Right ventricle myocardium inferior (tissue), 1 donor: ENCODE measurements at regions not wholly inside any gene's neighbourhood (a gene's known extent, or its start where the extent isn't known, plus 50 kb on each side); places are given as distances from the start of the nearest gene placed in this dataset.
"Not testable (repeated sequence)": the region's sequence is repeated elsewhere in the genome, so short reads cannot be mapped to it uniquely, and the experiment has no call there.

ENCODE experiments used
- ATAC-seq: fragments of 200-7000 bp; cut with Tn5 transposase; one replicate; pipeline ENCODE4 v1.9.1; 2020; ENCODE audit warnings: mild to moderate bottlenecking, moderate library complexity
- DNase-seq: peaks from one replicate; pipeline ENCODE4 v3.0.0; 2021; ENCODE audit errors: missing footprints
- intact Hi-C: fragments of 100-400 bp; cut with DNase I; formaldehyde crosslinking; loops from one replicate; pipeline ENCODE4 v1.11.0; 2022
- donor health status: DM: no; HTN: yes; CAD: no; lungs with severe emphysema.

- DNase-seq (no peak), ATAC-seq (no peak)
- intact Hi-C loops, result loop anchor here (5.0 kb wide), 1 partner anchor 92 kb away; no protein-coding TSS in a partner anchor
Measured at GRCh38 chr17:34424814-34425491, 61.9 kb upstream of the CCL1 start.

GRCh38 chr17:34423978-34424813, 61.2 kb upstream of the CCL1 start:
- intact Hi-C loops, result loop anchor here (5.0 kb wide), 1 partner anchor 93 kb away; no protein-coding TSS in a partner anchor
- DNase-seq (no peak), ATAC-seq (no peak)

GRCh38 chr17:34423315-34423714, 60.3 kb upstream of the CCL1 start:
- ATAC-seq, DNase-seq: not testable (repeated sequence)
- intact Hi-C loops, result loop anchor here (5.0 kb wide), 1 partner anchor 94 kb away; no protein-coding TSS in a partner anchor

GRCh38 chr17:34420900-34421299, 57.9 kb upstream of the CCL1 start:
- intact Hi-C loops, result loop anchor here (1.0 to 5.0 kb wide), 3 partner anchors 96 to 698 kb away; partner anchors contain the start of gene RAD51D
- DNase-seq (no peak), ATAC-seq (no peak)

DNA sequence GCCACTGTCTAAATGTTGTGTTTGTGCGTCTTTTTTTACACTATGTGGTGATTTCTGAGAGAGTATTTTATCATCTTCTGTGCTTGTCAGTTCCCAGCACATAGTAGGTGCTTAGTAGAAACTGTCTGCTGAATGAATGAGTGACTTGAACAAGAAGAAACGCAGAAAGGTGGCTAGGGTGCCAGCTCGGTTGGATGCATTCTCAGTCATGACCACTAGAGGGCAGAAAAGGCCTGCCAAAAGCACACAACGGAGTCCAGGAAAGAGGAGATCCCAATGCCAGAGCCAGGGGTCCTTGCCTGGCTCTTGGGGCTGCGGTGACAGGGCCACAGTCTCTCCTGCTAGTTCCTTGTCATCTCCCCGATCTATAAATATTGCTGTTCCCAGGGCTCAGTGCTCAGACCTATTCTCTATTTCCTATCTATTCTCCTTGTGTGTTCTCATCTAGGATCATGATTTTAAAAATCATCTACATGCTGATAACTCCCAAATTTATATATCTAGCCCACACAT, 57.3 kb upstream of the CCL1 start:
- intact Hi-C loops, result loop anchor here (1.0 to 5.0 kb wide), 3 partner anchors 97 to 699 kb away; partner anchors contain the start of gene RAD51D
- DNase-seq (no peak), ATAC-seq (no peak)

GRCh38 chr17:34416116-34416515, 53.1 kb upstream of the CCL1 start:
- no peak for DNase-seq
- no peak for ATAC-seq
- intact Hi-C loops, result no loop called here

DNA sequence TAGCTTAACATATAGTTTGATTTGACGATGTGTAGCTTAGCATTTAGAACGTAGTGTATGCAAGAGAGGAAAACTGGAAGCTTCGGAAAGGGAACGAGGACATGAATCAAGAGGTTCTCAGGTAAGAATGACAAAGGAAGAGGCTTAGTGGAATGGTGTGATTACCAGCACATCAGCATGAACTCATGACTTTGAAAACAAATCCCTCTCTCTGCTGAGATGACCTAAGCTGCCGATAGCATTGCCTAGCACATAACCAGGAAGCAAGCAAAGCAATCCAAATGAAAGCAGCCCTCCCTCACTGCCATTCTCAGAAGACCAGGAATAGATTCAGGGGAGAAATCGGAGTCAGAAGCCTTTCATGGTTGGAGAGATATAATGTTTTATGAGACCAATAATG, 51.3 kb upstream of the CCL1 start:
- DNase-seq, result no peak
- intact Hi-C loops, result no loop called here
- ATAC-seq, result no peak

DNA sequence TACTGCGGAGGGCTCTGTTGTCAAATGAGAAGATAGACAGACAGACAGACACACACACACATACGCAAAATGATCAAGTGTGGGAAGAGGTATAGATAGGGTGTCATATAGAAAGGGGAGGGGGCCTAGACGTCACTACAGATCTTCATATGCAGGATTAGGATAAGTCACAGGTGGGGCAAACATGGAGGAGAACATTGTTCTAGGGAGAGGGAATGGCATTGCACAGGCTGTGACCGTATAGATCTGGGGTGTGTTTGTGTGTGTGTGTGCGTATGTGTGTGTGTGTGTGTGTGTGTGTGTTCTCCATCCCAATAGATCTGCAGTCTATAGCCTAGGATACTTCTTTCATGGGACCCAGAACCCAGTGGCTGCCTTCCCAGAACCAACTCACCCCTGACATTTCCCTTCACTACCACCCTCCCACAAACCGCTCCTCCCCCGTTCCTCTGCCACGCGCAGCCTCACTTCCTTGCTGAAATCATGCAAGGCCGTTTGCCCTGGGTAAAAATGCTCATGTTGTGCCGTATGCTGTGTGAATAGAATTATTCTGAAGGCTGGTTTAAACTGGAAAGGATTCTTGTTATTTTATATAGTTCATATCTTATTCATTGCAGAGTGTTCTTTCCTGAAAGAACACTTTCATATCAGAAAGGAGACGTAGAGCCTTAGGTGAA, 50.5 kb upstream of the CCL1 start:
- ATAC-seq, result no peak
- intact Hi-C loops, result no loop called here
- no peak for DNase-seq

DNA sequence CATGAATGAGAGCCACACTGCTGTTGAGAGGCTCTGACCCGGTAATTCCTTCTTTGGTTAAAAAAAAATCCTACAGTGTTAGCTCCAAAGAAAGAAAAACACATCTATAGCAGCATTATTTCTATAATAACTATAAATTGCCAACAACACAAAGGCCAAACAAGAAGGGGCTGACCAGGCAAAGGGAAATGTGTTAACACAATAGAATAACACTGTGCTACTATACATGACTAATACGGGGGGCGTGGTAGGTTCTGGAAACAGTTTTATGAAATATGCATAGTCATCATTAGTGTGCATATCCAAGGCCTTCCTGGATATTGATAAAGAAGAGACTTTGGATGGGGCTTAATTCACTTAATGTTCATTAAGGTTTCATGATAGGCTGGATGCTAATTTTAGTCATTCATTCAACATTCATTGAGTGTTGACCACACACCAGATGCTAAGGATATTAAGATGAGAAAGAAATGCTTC, 50.0 kb upstream of the CCL1 start:
- intact Hi-C loops, result no loop called here
- DNase-seq, result no peak
- no peak for ATAC-seq
